SK-N-SH (cell line): ENCODE measurements at regions not wholly inside any gene's neighbourhood (a gene's known extent, or its start where the extent isn't known, plus 50 kb on each side); places are given as distances from the start of the nearest gene placed in this dataset.

Experiments used
- CTCF ChIA-PET: fragments of 300-600, 350-600 bp; formaldehyde crosslinking; extraction: SDS; loops from one replicate; lab custom pipeline; 2021; lab: Yijun Ruan, JAX
- POLR2A ChIA-PET: fragments of 350-600 bp; sonication (Branson Sonifier 250); formaldehyde crosslinking; extraction: SDS; loops from one replicate; lab custom pipeline; 2020; ENCODE audit warnings: antibody characterized with exemption, inconsistent platforms; lab: Yijun Ruan, JAX
- DNase-seq: peaks from one replicate; pipeline ENCODE4 v3.0.0; 2012
- H2AFZ ChIP-seq: fragments of 200-600 bp; sonication (generic); 2 replicates; pipeline ENCODE4 v1.8.1; 2016; ENCODE audit warnings: antibody characterized with exemption, mild to moderate bottlenecking, low read depth
- H3F3A ChIP-seq: fragments of 200-600 bp; sonication (generic); replicated peaks from 2 replicates; pipeline ENCODE3; 2016; ENCODE audit warnings: antibody characterized with exemption, mild to moderate bottlenecking; ENCODE audit not compliant: insufficient read depth
- H3K27ac ChIP-seq, 2 experiments: fragments of 200-500 bp in 1 of 2; fragments of 200-600 bp in 1 of 2; sonication (Bioruptor generic) in 1 of 2; sonication (generic), shearing (Covaris generic) in 1 of 2; 2 replicates each; pipeline versions ENCODE4 v1.5.1 to v1.6.1; 2014 to 2016; ENCODE audit warnings: low read depth in 2 of 2, inconsistent platforms in 1 of 2, low read length in 1 of 2, mild to moderate bottlenecking in 1 of 2, mixed read lengths in 1 of 2
- H3K27me3 ChIP-seq: fragments of 200-600 bp; sonication (generic), shearing (Covaris generic); 2 replicates; pipeline ENCODE4 v1.6.1; 2016; ENCODE audit warnings: mixed run types; ENCODE audit not compliant: insufficient read depth
- H3K36me3 ChIP-seq, 2 experiments: fragments of 200-500 bp in 1 of 2; fragments of 200-600 bp in 1 of 2; sonication (Bioruptor generic) in 1 of 2; sonication (generic) in 1 of 2; replicated peaks in 1 of 2; 2 replicates each; pipeline versions ENCODE3 to v1.5.1; 2014 to 2016; ENCODE audit warnings: low read length in 1 of 2, mild to moderate bottlenecking in 1 of 2; ENCODE audit not compliant: insufficient read depth in 2 of 2, control insufficient read depth in 1 of 2
- H3K4me1 ChIP-seq, 2 experiments: fragments of 200-500 bp in 1 of 2; fragments of 200-600 bp in 1 of 2; sonication (Bioruptor generic) in 1 of 2; sonication (generic), shearing (Covaris generic) in 1 of 2; 2 replicates each; pipeline versions ENCODE4 v1.5.1 to v1.6.1; 2014 to 2016; ENCODE audit warnings: low read depth in 1 of 2, low read length in 1 of 2, mixed run types in 1 of 2; ENCODE audit not compliant: insufficient read depth in 2 of 2, control insufficient read depth in 1 of 2
- H3K4me2 ChIP-seq: fragments of 200-600 bp; sonication (generic), shearing (Covaris generic); 2 replicates; pipeline ENCODE4 v1.6.1; 2017; ENCODE audit warnings: mixed run types
- H3K4me3 ChIP-seq, 2 experiments: fragments of 200-500 bp in 1 of 2; fragments of 200-600 bp in 1 of 2; sonication (Bioruptor generic) in 1 of 2; sonication (generic), shearing (Covaris generic) in 1 of 2; 2 replicates each; pipeline versions ENCODE4 v1.5.1 to v1.8.1; 2014 to 2016; ENCODE audit warnings: low read depth in 2 of 2, inconsistent platforms in 1 of 2, low read length in 1 of 2, mild to moderate bottlenecking in 1 of 2, mixed read lengths in 1 of 2, moderate library complexity in 1 of 2
- H3K79me2 ChIP-seq: fragments of 200-600 bp; sonication (generic); 2 replicates; pipeline ENCODE4 v1.8.1; 2017; ENCODE audit warnings: mild to moderate bottlenecking; ENCODE audit not compliant: insufficient read depth
- H3K9ac ChIP-seq: fragments of 200-600 bp; sonication (generic); 2 replicates; pipeline ENCODE4 v1.6.1; 2017; ENCODE audit warnings: mixed run types
- H3K9me2 ChIP-seq: fragments of 200-600 bp; sonication (generic); 2 replicates; pipeline ENCODE4 v1.6.1; 2017; ENCODE audit warnings: mixed run types
- H3K9me3 ChIP-seq: fragments of 200-600 bp; sonication (generic); 2 replicates; pipeline ENCODE4 v1.6.1; 2017; ENCODE audit warnings: mixed run types, mild to moderate bottlenecking, moderate library complexity
- H4K20me1 ChIP-seq: fragments of 200-600 bp; sonication (generic); 2 replicates; pipeline ENCODE4 v1.6.1; 2017; ENCODE audit warnings: mild to moderate bottlenecking, mixed run types; ENCODE audit not compliant: insufficient read depth
- FOXM1 ChIP-seq: IDR thresholded peaks from 2 replicates; pipeline ENCODE4 v1.4.0; 2012; ENCODE audit warnings: low read depth, mild to moderate bottlenecking
- GATA2 ChIP-seq: sonication (generic); formaldehyde crosslinking; IDR thresholded peaks from 2 replicates; pipeline ENCODE4 v1.5.0; 2020; ENCODE audit warnings: mild to moderate bottlenecking, missing genetic modification reagents
- JUND ChIP-seq: IDR thresholded peaks from 2 replicates; pipeline ENCODE4 v1.4.0; 2012
- MEF2A ChIP-seq: IDR thresholded peaks from 2 replicates; pipeline ENCODE4 v1.4.0; 2012; ENCODE audit warnings: low read depth, borderline replicate concordance
- POLR2AphosphoS5 ChIP-seq: IDR thresholded peaks from 2 replicates; pipeline ENCODE4 v1.6.1; 2012; ENCODE audit warnings: low read depth, low read length
- RFX5 ChIP-seq: IDR thresholded peaks from 2 replicates; pipeline ENCODE4 v1.6.1; 2012; ENCODE audit warnings: mild to moderate bottlenecking, improper control_type of control experiment, low read length
- RXRA ChIP-seq: IDR thresholded peaks from 2 replicates; pipeline ENCODE4 v1.4.0; 2012; ENCODE audit warnings: low read depth, mild to moderate bottlenecking, borderline replicate concordance
- SIN3A ChIP-seq: IDR thresholded peaks from 2 replicates; pipeline ENCODE4 v1.6.1; 2012; ENCODE audit warnings: low read depth, mild to moderate bottlenecking, low read length, moderate library complexity, borderline replicate concordance
- SMC3 ChIP-seq: IDR thresholded peaks from 2 replicates; pipeline ENCODE4 v1.6.1; 2012; ENCODE audit warnings: low read depth, low read length, improper control_type of control experiment
- TAF1 ChIP-seq: IDR thresholded peaks from 2 replicates; pipeline ENCODE4 v1.6.1; 2012; ENCODE audit warnings: low read depth, mild to moderate bottlenecking, low read length, moderate library complexity, borderline replicate concordance
- TEAD4 ChIP-seq: IDR thresholded peaks from 2 replicates; pipeline ENCODE4 v1.4.0; 2012; ENCODE audit warnings: mild to moderate bottlenecking, borderline replicate concordance; ENCODE audit not compliant: insufficient read depth
- YY1 ChIP-seq: IDR thresholded peaks from 2 replicates; pipeline ENCODE4 v1.4.0; 2012; ENCODE audit warnings: low read depth, mild to moderate bottlenecking
- WGBS: methylation state at CpG from one replicate; pipeline ENCODE4 v1.1.6; 2017; ENCODE audit warnings: low lambda C conversion rate; 5-methylcytosine and 5-hydroxymethylcytosine counted together
- TF ChIP-seq, protein P1 (sequence below): IDR thresholded peaks from 2 replicates; pipeline ENCODE4 v1.6.1; 2012; ENCODE audit warnings: mild to moderate bottlenecking, low read depth, low read length, moderate library complexity
- TF ChIP-seq, protein P2 (sequence below): fragments of 200-600 bp; sonication (generic); IDR thresholded peaks from 2 replicates; pipeline ENCODE4 v1.6.1; 2017; ENCODE audit warnings: antibody characterized with exemption, mild to moderate bottlenecking, moderate library complexity
- TF ChIP-seq, protein P3 (sequence below): IDR thresholded peaks from 2 replicates; pipeline ENCODE4 v1.4.0; 2012; ENCODE audit warnings: low read depth
- TF ChIP-seq, protein P4 (sequence below): IDR thresholded peaks from 2 replicates; pipeline ENCODE4; 2012
- TF ChIP-seq, protein P5 (sequence below): IDR thresholded peaks from 2 replicates; pipeline ENCODE4 v1.4.0; 2012; ENCODE audit warnings: low read depth, borderline replicate concordance
- TF ChIP-seq, protein P6 (sequence below): fragments of 150-350 bp; IDR thresholded peaks from 2 replicates; pipeline ENCODE4 v1.6.1; 2017; ENCODE audit warnings: antibody characterized with exemption, low read length, low read depth, borderline replicate concordance

DNA sequence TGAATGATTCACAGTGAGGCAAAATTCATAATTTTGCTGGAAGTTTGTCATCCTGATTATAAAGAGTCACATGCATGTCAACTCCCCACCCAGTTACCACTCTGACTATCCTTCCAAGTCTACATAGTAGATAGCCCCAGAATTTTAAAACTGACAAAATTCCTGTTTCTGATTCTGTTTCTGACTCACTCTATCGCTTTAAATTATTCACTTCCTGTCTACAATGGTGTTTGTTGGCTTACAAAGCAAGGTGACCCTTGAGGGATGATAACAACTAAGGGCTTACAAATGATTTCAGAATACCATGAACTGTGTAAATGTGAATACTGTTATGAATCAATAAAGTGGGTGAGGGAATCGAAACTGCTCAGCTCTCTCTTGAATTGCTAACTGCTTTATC is 98.7 kb upstream of the KL start:
- Histone ChIP-seq H3K4me3 (no peak overlapping the region), H3K9me2 (no peaks in the 10 kb centered on the region), H3K4me1 (no peaks in the 10 kb centered on the region; a peak in 2 of 4 replicates), H3K9me3 (no peaks in the 10 kb centered on the region), H3K36me3 (no peaks in the 10 kb centered on the region), H2AFZ (no peak overlapping the region), H4K20me1 (no peaks in the 10 kb centered on the region), H3F3A (peaks cover 4% of the 10 kb centered on the region), H3K27me3 (no peaks in the 10 kb centered on the region), H3K9ac (no peak overlapping the region), H3K79me2 (no peaks in the 10 kb centered on the region), H3K27ac (no peak overlapping the region), H3K4me2 (no peak overlapping the region)
- 63% methylated on average over 2 of the region's 2 CpGs for WGBS
- DNase-seq, result no peak
- CTCF ChIA-PET, result no interaction called here
- TF ChIP-seq, protein P1, sequence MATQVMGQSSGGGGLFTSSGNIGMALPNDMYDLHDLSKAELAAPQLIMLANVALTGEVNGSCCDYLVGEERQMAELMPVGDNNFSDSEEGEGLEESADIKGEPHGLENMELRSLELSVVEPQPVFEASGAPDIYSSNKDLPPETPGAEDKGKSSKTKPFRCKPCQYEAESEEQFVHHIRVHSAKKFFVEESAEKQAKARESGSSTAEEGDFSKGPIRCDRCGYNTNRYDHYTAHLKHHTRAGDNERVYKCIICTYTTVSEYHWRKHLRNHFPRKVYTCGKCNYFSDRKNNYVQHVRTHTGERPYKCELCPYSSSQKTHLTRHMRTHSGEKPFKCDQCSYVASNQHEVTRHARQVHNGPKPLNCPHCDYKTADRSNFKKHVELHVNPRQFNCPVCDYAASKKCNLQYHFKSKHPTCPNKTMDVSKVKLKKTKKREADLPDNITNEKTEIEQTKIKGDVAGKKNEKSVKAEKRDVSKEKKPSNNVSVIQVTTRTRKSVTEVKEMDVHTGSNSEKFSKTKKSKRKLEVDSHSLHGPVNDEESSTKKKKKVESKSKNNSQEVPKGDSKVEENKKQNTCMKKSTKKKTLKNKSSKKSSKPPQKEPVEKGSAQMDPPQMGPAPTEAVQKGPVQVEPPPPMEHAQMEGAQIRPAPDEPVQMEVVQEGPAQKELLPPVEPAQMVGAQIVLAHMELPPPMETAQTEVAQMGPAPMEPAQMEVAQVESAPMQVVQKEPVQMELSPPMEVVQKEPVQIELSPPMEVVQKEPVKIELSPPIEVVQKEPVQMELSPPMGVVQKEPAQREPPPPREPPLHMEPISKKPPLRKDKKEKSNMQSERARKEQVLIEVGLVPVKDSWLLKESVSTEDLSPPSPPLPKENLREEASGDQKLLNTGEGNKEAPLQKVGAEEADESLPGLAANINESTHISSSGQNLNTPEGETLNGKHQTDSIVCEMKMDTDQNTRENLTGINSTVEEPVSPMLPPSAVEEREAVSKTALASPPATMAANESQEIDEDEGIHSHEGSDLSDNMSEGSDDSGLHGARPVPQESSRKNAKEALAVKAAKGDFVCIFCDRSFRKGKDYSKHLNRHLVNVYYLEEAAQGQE, result no peak
- TF ChIP-seq POLR2AphosphoS5 (no peak), TAF1 (no peak), MEF2A (no peak), FOXM1 (no peak), SMC3 (no peak), RXRA (no peak), GATA2 (no peak), JUND (no peak), TEAD4 (no peak), YY1 (no peak), SIN3A (no peak), RFX5 (no peak)
- TF ChIP-seq, protein P2, sequence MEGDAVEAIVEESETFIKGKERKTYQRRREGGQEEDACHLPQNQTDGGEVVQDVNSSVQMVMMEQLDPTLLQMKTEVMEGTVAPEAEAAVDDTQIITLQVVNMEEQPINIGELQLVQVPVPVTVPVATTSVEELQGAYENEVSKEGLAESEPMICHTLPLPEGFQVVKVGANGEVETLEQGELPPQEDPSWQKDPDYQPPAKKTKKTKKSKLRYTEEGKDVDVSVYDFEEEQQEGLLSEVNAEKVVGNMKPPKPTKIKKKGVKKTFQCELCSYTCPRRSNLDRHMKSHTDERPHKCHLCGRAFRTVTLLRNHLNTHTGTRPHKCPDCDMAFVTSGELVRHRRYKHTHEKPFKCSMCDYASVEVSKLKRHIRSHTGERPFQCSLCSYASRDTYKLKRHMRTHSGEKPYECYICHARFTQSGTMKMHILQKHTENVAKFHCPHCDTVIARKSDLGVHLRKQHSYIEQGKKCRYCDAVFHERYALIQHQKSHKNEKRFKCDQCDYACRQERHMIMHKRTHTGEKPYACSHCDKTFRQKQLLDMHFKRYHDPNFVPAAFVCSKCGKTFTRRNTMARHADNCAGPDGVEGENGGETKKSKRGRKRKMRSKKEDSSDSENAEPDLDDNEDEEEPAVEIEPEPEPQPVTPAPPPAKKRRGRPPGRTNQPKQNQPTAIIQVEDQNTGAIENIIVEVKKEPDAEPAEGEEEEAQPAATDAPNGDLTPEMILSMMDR, result no peak
- TF ChIP-seq, protein P3, sequence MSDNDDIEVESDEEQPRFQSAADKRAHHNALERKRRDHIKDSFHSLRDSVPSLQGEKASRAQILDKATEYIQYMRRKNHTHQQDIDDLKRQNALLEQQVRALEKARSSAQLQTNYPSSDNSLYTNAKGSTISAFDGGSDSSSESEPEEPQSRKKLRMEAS, result no peak
- TF ChIP-seq, protein P4, sequence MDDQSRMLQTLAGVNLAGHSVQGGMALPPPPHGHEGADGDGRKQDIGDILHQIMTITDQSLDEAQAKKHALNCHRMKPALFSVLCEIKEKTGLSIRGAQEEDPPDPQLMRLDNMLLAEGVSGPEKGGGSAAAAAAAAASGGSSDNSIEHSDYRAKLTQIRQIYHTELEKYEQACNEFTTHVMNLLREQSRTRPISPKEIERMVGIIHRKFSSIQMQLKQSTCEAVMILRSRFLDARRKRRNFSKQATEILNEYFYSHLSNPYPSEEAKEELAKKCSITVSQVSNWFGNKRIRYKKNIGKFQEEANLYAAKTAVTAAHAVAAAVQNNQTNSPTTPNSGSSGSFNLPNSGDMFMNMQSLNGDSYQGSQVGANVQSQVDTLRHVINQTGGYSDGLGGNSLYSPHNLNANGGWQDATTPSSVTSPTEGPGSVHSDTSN, result no peak
- TF ChIP-seq, protein P5, sequence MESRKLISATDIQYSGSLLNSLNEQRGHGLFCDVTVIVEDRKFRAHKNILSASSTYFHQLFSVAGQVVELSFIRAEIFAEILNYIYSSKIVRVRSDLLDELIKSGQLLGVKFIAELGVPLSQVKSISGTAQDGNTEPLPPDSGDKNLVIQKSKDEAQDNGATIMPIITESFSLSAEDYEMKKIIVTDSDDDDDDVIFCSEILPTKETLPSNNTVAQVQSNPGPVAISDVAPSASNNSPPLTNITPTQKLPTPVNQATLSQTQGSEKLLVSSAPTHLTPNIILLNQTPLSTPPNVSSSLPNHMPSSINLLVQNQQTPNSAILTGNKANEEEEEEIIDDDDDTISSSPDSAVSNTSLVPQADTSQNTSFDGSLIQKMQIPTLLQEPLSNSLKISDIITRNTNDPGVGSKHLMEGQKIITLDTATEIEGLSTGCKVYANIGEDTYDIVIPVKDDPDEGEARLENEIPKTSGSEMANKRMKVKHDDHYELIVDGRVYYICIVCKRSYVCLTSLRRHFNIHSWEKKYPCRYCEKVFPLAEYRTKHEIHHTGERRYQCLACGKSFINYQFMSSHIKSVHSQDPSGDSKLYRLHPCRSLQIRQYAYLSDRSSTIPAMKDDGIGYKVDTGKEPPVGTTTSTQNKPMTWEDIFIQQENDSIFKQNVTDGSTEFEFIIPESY, result no peak
- TF ChIP-seq, protein P6, sequence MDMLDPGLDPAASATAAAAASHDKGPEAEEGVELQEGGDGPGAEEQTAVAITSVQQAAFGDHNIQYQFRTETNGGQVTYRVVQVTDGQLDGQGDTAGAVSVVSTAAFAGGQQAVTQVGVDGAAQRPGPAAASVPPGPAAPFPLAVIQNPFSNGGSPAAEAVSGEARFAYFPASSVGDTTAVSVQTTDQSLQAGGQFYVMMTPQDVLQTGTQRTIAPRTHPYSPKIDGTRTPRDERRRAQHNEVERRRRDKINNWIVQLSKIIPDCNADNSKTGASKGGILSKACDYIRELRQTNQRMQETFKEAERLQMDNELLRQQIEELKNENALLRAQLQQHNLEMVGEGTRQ, result no peak
- POLR2A ChIA-PET, result no interaction called here
